ENCODE measurements at regions not wholly inside any gene's neighbourhood (a gene's known extent, or its start where the extent isn't known, plus 50 kb on each side); places are given as distances from the start of the nearest gene placed in this dataset.

GRCh38 chr3:137061186-137061585, 103.4 kb downstream of the IL20RB start:
- Histone ChIP-seq H3K9me3 (ENCODE audit: low read length) (no peaks in the 10 kb centered on the region), H3K36me3 (ENCODE audit: insufficient read depth, low read length) (no peaks in the 10 kb centered on the region), H3K9me2 (ENCODE audit: insufficient read depth, low read length) (no peaks in the 10 kb centered on the region), H3K4me1 (ENCODE audit: insufficient read depth, low read length, poor library complexity, severe bottlenecking) (no peaks in the 10 kb centered on the region), H3K79me2 (ENCODE audit: insufficient read depth, low read depth, low read length) (no peaks in the 10 kb centered on the region), H3K27ac (ENCODE audit: low read depth, low read length, poor library complexity, severe bottlenecking) (no peak overlapping the region), H2AFZ (ENCODE audit: low read length) (no peak overlapping the region), H3K4me2 (ENCODE audit: low read length) (no peak overlapping the region), H4K20me1 (ENCODE audit: insufficient read depth, low read length) (no peaks in the 10 kb centered on the region), H3K4me3 (ENCODE audit: low read depth, low read length, poor library complexity, severe bottlenecking) (no peak overlapping the region)
- BruUV-seq (replicated peaks): no TSS peak
- intact Hi-C loops (cut with micrococcal nuclease; ENCODE audit: unreplicated experiment): no loop called here
- TF ChIP-seq EZH2phosphoT487 (IDR thresholded peaks at IDR 0.05; ENCODE audit: borderline replicate concordance, low read depth, low read length): no peak
- TF ChIP-seq, protein P1, sequence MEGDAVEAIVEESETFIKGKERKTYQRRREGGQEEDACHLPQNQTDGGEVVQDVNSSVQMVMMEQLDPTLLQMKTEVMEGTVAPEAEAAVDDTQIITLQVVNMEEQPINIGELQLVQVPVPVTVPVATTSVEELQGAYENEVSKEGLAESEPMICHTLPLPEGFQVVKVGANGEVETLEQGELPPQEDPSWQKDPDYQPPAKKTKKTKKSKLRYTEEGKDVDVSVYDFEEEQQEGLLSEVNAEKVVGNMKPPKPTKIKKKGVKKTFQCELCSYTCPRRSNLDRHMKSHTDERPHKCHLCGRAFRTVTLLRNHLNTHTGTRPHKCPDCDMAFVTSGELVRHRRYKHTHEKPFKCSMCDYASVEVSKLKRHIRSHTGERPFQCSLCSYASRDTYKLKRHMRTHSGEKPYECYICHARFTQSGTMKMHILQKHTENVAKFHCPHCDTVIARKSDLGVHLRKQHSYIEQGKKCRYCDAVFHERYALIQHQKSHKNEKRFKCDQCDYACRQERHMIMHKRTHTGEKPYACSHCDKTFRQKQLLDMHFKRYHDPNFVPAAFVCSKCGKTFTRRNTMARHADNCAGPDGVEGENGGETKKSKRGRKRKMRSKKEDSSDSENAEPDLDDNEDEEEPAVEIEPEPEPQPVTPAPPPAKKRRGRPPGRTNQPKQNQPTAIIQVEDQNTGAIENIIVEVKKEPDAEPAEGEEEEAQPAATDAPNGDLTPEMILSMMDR (conservative IDR thresholded peaks at IDR 0.05; ENCODE audit: low read length): no peak
- POLR2A ChIA-PET: no interaction called here
- CTCF ChIA-PET (ENCODE audit: unreplicated experiment): no interaction called here
- DNase-seq (ENCODE audit: low spot score): no peak

DNA sequence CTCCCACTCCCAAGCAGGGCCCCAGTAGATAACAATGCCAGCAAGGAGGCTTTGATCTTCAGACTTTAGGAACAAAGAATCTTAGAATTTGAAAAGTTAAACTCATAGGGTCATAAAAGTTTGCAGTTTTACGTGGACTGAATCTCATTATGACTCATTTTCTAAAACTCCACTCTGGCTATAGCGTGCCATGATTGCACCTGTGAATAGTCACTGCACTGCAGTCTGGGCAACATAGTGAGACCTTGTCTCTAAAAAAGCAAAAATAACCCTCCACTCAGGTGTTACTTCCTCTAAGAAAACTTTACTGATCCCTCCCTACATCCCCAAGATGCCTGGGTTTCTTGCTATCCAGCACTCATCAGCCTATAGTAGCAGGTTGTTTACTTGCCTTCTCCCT, 104.5 kb downstream of the IL20RB start:
- H3K27ac ChIP-seq (ENCODE audit: low read depth, low read length, poor library complexity, severe bottlenecking): no peak overlapping the region

DNA sequence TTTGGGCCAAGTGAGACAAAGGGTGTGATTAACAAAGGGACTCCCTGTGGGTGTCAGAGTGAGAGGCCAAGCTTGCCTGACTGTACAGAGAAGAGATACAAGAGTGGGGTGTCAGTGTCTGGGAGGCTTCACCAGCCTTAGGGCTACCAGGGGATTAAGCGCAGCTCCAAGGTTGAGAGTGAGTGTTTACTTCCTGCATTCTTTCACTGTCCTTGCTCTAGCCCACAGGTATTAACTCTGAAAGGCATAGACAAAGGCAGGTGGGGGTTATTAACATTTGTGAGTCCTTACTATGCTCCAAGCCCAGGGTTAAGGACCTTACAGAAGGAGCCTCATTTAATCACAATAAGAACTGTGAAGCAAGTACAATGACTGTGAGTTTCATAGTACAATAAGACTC, 107.6 kb downstream of the IL20RB start:
- Histone ChIP-seq H3K4me1 (ENCODE audit: insufficient read depth, low read length, poor library complexity, severe bottlenecking) (no peaks in the 10 kb centered on the region), H4K20me1 (ENCODE audit: insufficient read depth, low read length) (no peaks in the 10 kb centered on the region), H3K4me3 (ENCODE audit: low read depth, low read length, poor library complexity, severe bottlenecking) (no peak overlapping the region), H2AFZ (ENCODE audit: low read length) (no peak overlapping the region), H3K27ac (ENCODE audit: low read depth, low read length, poor library complexity, severe bottlenecking) (no peak overlapping the region), H3K9me2 (ENCODE audit: insufficient read depth, low read length) (no peaks in the 10 kb centered on the region), H3K79me2 (ENCODE audit: insufficient read depth, low read depth, low read length) (no peaks in the 10 kb centered on the region), H3K9me3 (ENCODE audit: low read length) (no peaks in the 10 kb centered on the region), H3K36me3 (ENCODE audit: insufficient read depth, low read length) (no peaks in the 10 kb centered on the region), H3K4me2 (ENCODE audit: low read length) (no peak overlapping the region)
- TF ChIP-seq, protein P1 (conservative IDR thresholded peaks at IDR 0.05; ENCODE audit: low read length): no peak
- no peak for TF ChIP-seq EZH2phosphoT487 (IDR thresholded peaks at IDR 0.05; ENCODE audit: borderline replicate concordance, low read depth, low read length)
- ChIA-PET CTCF (ENCODE audit: unreplicated experiment) (no interaction called here), POLR2A (interaction anchor here (0.6 kb wide), 1 partner anchor 1687 kb away, joined by 4 read pairs; no protein-coding TSS in a partner anchor)
- no peak for DNase-seq (ENCODE audit: low spot score)
- BruUV-seq (replicated peaks): no TSS peak
- intact Hi-C loops (cut with micrococcal nuclease; ENCODE audit: unreplicated experiment): no loop called here

More for the DNA sequence above, 104.5 kb downstream of the IL20RB start:
- H3K9me2 ChIP-seq (ENCODE audit: insufficient read depth, low read length): no peaks in the 10 kb centered on the region
- H3K4me2 ChIP-seq (ENCODE audit: low read length): no peak overlapping the region
- H3K9me3 ChIP-seq (ENCODE audit: low read length): no peaks in the 10 kb centered on the region
- no peaks in the 10 kb centered on the region for H4K20me1 ChIP-seq (ENCODE audit: insufficient read depth, low read length)
- ChIA-PET CTCF (ENCODE audit: unreplicated experiment) (no interaction called here), POLR2A (no interaction called here)
- BruUV-seq (replicated peaks): no TSS peak
- H3K79me2 ChIP-seq (ENCODE audit: insufficient read depth, low read depth, low read length): no peaks in the 10 kb centered on the region
- H3K4me3 ChIP-seq (ENCODE audit: low read depth, low read length, poor library complexity, severe bottlenecking): no peak overlapping the region
- H2AFZ ChIP-seq (ENCODE audit: low read length): no peak overlapping the region
- H3K4me1 ChIP-seq (ENCODE audit: insufficient read depth, low read length, poor library complexity, severe bottlenecking): no peaks in the 10 kb centered on the region
- no peaks in the 10 kb centered on the region for H3K36me3 ChIP-seq (ENCODE audit: insufficient read depth, low read length)
- intact Hi-C loops (cut with micrococcal nuclease; ENCODE audit: unreplicated experiment): no loop called here
- no peak for DNase-seq (ENCODE audit: low spot score)
- TF ChIP-seq, protein P1 (conservative IDR thresholded peaks at IDR 0.05; ENCODE audit: low read length): no peak
- no peak for TF ChIP-seq EZH2phosphoT487 (IDR thresholded peaks at IDR 0.05; ENCODE audit: borderline replicate concordance, low read depth, low read length)
